ENCODE measurements at regions not wholly inside any gene's neighbourhood (a gene's known extent, or its start where the extent isn't known, plus 50 kb on each side); places are given as distances from the start of the nearest gene placed in this dataset.

GRCh38 chr16:52376676-52377280, 170.2 kb downstream of the TOX3 start:
- peaks cover 5% of the 10 kb centered on the region for H3K9me3 Mint-ChIP-seq (ENCODE audit: unreplicated experiment)
- peaks cover 2% of the 10 kb centered on the region for H3K27me3 Mint-ChIP-seq (ENCODE audit: unreplicated experiment)
- no peak overlapping the region for H3K27ac Mint-ChIP-seq (ENCODE audit: unreplicated experiment)
- H3K36me3 Mint-ChIP-seq (ENCODE audit: unreplicated experiment), result peaks cover 7% of the 10 kb centered on the region
- H3K4me3 Mint-ChIP-seq (ENCODE audit: unreplicated experiment), result no peak overlapping the region
- H3K4me1 Mint-ChIP-seq (ENCODE audit: low read depth, unreplicated experiment), result no peaks in the 10 kb centered on the region
- TF ChIP-seq CTCF (IDR thresholded peaks at IDR 0.05; ENCODE audit: partially characterized antibody, unreplicated experiment), result no peak
- no peak for DNase-seq

DNA sequence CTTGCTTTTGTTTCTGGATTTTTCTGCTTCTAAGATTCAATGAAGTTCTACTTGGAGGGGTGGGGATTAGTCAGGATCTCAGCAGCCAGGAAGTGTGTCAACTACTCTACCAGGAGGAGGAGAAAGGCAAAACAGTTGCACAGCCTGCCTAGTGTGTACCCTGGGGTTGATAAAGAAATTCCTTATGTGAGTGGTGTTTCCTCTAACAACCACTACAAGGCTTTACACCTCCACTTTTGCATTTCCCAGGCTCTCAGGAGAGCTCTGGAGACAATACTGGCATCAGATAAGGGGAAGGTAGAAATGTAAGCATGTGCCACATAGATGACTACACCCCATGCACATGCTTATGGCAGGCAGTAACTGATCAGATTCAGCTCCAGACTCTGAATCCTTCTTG, 174.6 kb downstream of the TOX3 start:
- no peaks in the 10 kb centered on the region for H3K4me1 Mint-ChIP-seq (ENCODE audit: low read depth, unreplicated experiment)
- no peak for TF ChIP-seq CTCF (IDR thresholded peaks at IDR 0.05; ENCODE audit: partially characterized antibody, unreplicated experiment)
- no peak overlapping the region for H3K27ac Mint-ChIP-seq (ENCODE audit: unreplicated experiment)
- peaks cover 7% of the 10 kb centered on the region for H3K36me3 Mint-ChIP-seq (ENCODE audit: unreplicated experiment)
- peaks cover 6% of the 10 kb centered on the region for H3K9me3 Mint-ChIP-seq (ENCODE audit: unreplicated experiment)
- no peak overlapping the region for H3K4me3 Mint-ChIP-seq (ENCODE audit: unreplicated experiment)
- no peak for DNase-seq
- H3K27me3 Mint-ChIP-seq (ENCODE audit: unreplicated experiment), result peaks cover 2% of the 10 kb centered on the region

DNA sequence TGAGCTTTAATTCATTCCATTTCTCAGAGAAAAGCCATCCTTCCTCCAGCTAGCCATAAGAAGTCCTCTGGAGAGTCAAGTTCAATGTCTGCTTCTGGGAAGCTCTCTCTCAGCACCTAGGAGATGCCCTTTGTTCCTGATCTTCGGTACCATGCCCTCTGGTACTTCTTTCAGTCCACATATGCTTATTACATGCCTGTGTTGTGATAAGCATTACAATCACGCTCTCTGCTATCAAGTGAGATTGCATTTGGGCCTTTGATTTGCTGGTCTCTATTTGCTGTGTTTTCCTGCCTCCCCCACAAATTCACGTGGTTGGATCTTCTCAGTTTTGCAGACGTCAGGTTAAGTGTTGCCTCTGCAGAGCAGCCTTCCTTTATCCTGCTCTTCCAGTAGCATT, 178.1 kb downstream of the TOX3 start:
- no peak for DNase-seq
- H3K4me3 Mint-ChIP-seq (ENCODE audit: unreplicated experiment), result no peak overlapping the region
- no peak overlapping the region for H3K27ac Mint-ChIP-seq (ENCODE audit: unreplicated experiment)
- no peak for TF ChIP-seq CTCF (IDR thresholded peaks at IDR 0.05; ENCODE audit: partially characterized antibody, unreplicated experiment)
- H3K36me3 Mint-ChIP-seq (ENCODE audit: unreplicated experiment), result peaks cover 7% of the 10 kb centered on the region
- H3K27me3 Mint-ChIP-seq (ENCODE audit: unreplicated experiment), result no peaks in the 10 kb centered on the region
- H3K9me3 Mint-ChIP-seq (ENCODE audit: unreplicated experiment), result peaks cover 7% of the 10 kb centered on the region
- H3K4me1 Mint-ChIP-seq (ENCODE audit: low read depth, unreplicated experiment), result no peaks in the 10 kb centered on the region

DNA sequence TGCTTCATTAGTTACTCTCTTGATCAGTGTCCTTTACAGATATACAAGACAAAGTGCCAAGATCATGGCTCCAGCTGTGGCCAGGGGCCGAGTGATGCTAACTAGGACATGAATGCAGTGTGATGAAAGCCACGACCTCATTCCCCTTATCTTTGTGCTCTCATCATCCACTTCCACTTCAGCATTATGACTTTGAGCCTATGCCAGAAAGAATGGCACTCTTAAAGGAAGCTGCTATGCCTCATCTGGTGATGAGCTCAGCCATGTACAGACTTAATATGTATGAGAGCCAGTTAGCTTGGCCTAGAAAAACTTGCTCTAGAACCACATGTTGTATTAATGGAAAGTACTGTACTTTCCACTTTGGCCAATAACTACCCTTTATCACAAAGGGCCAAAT, 179.1 kb downstream of the TOX3 start:
- H3K9me3 Mint-ChIP-seq (ENCODE audit: unreplicated experiment), result peaks cover 4% of the 10 kb centered on the region
- H3K27ac Mint-ChIP-seq (ENCODE audit: unreplicated experiment), result no peak overlapping the region

More for the DNA sequence above, 179.1 kb downstream of the TOX3 start:
- TF ChIP-seq CTCF (IDR thresholded peaks at IDR 0.05; ENCODE audit: partially characterized antibody, unreplicated experiment), result no peak
- no peaks in the 10 kb centered on the region for H3K4me1 Mint-ChIP-seq (ENCODE audit: low read depth, unreplicated experiment)
- H3K27me3 Mint-ChIP-seq (ENCODE audit: unreplicated experiment), result no peaks in the 10 kb centered on the region
- H3K4me3 Mint-ChIP-seq (ENCODE audit: unreplicated experiment), result no peak overlapping the region
- DNase-seq, result no peak
- peaks cover 3% of the 10 kb centered on the region for H3K36me3 Mint-ChIP-seq (ENCODE audit: unreplicated experiment)

Measured in glutamatergic neuron (in vitro differentiated cells).